Right lobe of liver (tissue), 4 donors: ENCODE measurements at regions not wholly inside any gene's neighbourhood (a gene's known extent, or its start where the extent isn't known, plus 50 kb on each side); places are given as distances from the start of the nearest gene placed in this dataset.

Source experiments
- POLR2A ChIP-seq: fragments of 450-650 bp; IDR thresholded peaks from one replicate; pipeline ENCODE4 v1.6.1; 2017; ENCODE audit warnings: antibody characterized with exemption, mild to moderate bottlenecking
- TF ChIP-seq, protein P1 (sequence below), 4 donors: fragments of 200-600 bp in 3 of 4; fragments of 450-650 bp in 1 of 4; IDR thresholded peaks; one replicate each; pipeline versions ENCODE4 v1.5.1 to v1.8.0; 2016 to 2022; ENCODE audit warnings: antibody characterized with exemption in 4 of 4, mild to moderate bottlenecking in 2 of 4
- donor health status: DM: no; HTN: no; CAD: no.
- donor health status: DM: no; HTN: no; CAD: no.
- donor health status: DM: no; HTN: yes; CAD: no.

DNA sequence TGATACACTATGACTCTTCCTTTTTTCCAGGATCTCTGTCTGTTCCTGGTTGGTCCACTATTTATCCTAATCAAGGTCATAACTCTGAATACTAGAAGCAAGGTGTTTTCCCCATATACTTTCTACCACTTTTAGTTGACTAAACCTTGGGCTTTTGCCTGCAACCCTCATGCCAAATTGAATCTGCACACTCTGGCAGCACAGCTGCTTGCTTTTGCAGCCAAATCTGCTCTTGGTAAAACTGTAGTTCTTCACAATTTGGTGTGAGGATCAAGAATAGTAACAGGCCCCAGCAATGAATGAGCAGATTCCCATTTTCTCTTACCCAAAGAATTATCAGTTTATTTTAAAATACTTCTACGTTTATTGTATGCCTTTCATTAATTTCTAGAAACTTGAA is 586.5 kb upstream of the CNTN5 start:
- TF ChIP-seq, protein P1, sequence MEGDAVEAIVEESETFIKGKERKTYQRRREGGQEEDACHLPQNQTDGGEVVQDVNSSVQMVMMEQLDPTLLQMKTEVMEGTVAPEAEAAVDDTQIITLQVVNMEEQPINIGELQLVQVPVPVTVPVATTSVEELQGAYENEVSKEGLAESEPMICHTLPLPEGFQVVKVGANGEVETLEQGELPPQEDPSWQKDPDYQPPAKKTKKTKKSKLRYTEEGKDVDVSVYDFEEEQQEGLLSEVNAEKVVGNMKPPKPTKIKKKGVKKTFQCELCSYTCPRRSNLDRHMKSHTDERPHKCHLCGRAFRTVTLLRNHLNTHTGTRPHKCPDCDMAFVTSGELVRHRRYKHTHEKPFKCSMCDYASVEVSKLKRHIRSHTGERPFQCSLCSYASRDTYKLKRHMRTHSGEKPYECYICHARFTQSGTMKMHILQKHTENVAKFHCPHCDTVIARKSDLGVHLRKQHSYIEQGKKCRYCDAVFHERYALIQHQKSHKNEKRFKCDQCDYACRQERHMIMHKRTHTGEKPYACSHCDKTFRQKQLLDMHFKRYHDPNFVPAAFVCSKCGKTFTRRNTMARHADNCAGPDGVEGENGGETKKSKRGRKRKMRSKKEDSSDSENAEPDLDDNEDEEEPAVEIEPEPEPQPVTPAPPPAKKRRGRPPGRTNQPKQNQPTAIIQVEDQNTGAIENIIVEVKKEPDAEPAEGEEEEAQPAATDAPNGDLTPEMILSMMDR (IDR thresholded peaks at IDR 0.05): no peak
- no peak for TF ChIP-seq POLR2A
